Lower leg skin (tissue), 4 donors: ENCODE measurements at regions not wholly inside any gene's neighbourhood (a gene's known extent, or its start where the extent isn't known, plus 50 kb on each side); places are given as distances from the start of the nearest gene placed in this dataset.

Experiments
- DNase-seq, 2 donors: peaks; one replicate each; pipeline ENCODE4 v3.0.0-alpha.2; 2019; ENCODE audit warnings: low spot score in 2 of 2
- H3K4me3 ChIP-seq: fragments of 200-600 bp; sonication (generic); 2 replicates; pipeline ENCODE4 v1.5.1; 2017; ENCODE audit warnings: mild to moderate bottlenecking, low read depth; ENCODE audit not compliant: poor library complexity, severe bottlenecking
- POLR2A ChIP-seq, 2 donors: fragments of 450-650 bp; IDR thresholded peaks; one replicate each; pipeline ENCODE4 v1.6.1; 2016 to 2017; ENCODE audit warnings: antibody characterized with exemption in 2 of 2, mild to moderate bottlenecking in 1 of 2, moderate library complexity in 1 of 2
- WGBS, 2 donors: methylation state at CpG; one replicate each; pipeline ENCODE4 v1.1.5; 2018; 5-methylcytosine and 5-hydroxymethylcytosine counted together
- intact Hi-C: fragments of 100-400 bp; cut with DNase I; formaldehyde crosslinking; loops from one replicate; pipeline ENCODE4 v1.15.0; 2023; ENCODE audit warnings: low total_unique reads
- TF ChIP-seq, protein P1 (sequence below), 3 donors: fragments of 450-650 bp; IDR thresholded peaks; one replicate each; pipeline ENCODE4 v1.5.1; 2016; ENCODE audit warnings: antibody characterized with exemption in 3 of 3, mild to moderate bottlenecking in 3 of 3, moderate library complexity in 2 of 3

DNA sequence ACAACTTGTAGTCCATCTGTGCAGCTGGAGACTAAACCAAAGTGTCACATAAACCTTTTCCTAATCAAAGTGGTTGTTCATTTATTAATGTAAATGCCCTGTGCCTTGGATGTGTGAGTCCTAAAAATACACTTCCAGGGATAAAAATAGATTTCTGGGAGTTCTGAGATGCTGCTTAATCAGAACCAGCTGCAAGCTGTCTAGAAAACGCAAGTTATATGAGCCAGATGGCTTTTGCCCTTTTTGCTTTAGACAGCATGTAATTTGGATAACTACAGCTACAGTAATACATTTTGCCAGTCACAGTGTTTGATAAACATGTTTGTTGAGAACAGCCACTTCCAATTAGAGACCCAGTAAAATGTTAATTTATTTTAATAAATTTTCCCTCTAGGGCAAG is 185.1 kb upstream of the PRPS1L1 start:
- TF ChIP-seq, protein P1, sequence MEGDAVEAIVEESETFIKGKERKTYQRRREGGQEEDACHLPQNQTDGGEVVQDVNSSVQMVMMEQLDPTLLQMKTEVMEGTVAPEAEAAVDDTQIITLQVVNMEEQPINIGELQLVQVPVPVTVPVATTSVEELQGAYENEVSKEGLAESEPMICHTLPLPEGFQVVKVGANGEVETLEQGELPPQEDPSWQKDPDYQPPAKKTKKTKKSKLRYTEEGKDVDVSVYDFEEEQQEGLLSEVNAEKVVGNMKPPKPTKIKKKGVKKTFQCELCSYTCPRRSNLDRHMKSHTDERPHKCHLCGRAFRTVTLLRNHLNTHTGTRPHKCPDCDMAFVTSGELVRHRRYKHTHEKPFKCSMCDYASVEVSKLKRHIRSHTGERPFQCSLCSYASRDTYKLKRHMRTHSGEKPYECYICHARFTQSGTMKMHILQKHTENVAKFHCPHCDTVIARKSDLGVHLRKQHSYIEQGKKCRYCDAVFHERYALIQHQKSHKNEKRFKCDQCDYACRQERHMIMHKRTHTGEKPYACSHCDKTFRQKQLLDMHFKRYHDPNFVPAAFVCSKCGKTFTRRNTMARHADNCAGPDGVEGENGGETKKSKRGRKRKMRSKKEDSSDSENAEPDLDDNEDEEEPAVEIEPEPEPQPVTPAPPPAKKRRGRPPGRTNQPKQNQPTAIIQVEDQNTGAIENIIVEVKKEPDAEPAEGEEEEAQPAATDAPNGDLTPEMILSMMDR (IDR thresholded peaks at IDR 0.05): no peak
- TF ChIP-seq POLR2A (IDR thresholded peaks at IDR 0.05): no peak
- H3K4me3 ChIP-seq: no peak overlapping the region
- intact Hi-C loops: no loop called here
- DNase-seq: no peak
- WGBS, 2 donors: 17 to 25% methylated on average over 1 of the region's 1 CpG

DNA sequence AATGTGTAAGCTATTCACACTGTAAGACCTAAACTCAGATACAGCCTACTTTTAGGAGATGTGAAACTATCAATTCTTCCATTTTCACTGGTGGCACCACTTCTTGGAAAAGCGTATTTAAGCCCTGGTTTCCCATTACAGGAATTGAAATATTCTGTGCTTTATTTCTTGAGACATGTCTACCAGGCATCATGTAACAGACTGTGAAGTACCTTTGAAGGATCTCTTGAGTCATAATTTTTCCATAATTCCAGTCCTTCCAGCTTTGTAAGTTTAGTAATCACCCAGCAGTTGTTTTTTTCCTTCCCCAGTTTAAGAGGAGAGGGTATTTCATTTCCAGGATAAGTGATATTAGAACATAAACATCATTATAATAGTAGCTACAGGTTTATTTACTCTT is 186.0 kb upstream of the PRPS1L1 start:
- no peak for TF ChIP-seq POLR2A (IDR thresholded peaks at IDR 0.05)
- intact Hi-C loops: no loop called here
- H3K4me3 ChIP-seq: no peak overlapping the region
- no peak for DNase-seq
- 61 to 86% methylated on average over 1 of the region's 1 CpG for WGBS, 2 donors

DNA sequence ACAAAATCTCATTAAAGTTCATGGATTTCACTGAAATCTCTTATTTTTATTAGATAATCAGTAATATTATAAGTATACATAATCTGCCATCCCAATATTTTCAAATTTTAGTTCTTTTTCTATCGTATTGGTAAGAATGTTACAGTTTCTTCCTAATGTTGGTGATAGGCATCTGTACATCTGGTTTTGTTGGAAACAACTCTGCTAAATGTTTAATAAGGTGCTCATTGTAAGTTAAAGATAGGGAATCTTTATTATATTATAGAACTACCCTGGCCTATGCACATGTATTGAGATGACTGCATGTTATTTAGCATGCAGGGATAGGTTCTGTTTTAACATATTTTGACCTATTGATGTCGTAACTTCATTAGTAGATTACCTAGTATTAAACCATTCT is 188.6 kb upstream of the PRPS1L1 start:
- TF ChIP-seq, protein P1 (IDR thresholded peaks at IDR 0.05): no peak
- TF ChIP-seq POLR2A (IDR thresholded peaks at IDR 0.05): no peak
- 96 to 97% methylated on average over 2 of the region's 2 CpGs for WGBS, 2 donors
- no peak for DNase-seq
- intact Hi-C loops: no loop called here
- no peak overlapping the region for H3K4me3 ChIP-seq

DNA sequence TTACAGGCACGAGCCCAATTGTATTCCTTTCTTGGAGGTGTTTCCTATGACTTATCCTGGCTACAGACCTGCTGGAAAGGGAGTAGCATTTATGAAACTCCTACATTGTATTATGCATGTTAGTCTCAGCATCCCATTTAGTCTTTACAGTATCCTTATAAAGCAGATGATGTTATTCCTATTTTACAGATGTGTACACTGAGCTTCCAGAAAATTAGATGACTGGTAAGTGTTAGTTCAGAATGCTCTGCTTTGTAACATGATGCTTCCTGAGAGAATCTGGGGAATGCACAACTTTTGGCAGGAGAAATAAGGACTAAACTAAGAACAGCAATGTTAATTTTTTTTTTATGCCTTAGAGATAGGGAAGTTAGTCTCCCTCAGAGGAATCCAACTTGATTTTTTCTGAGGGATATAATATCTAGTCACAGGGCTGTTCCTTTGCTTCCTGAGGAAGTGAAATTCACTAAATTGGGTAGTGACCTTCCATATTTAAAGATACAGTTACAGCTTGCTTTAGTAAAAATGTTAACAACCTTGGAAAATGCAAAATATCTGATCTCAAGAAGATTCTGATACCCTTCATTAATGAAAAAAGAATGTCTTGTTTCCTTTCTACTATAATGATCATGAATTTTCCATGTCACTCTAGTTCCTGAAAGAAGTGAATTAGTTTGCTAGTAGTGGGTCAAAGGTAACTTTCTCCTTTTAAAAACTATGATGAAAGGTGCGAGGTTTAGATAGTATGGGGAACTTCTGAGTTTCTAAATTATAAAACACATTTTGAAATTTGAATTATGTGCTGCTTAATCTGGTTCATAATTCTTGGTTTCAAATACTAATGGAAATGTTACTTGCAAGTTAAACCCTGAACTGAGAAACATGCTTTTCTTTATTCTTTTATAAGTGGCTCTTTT is 194.0 kb upstream of the PRPS1L1 start:
- intact Hi-C loops: no loop called here
- 71 to 81% methylated on average over 2 of the region's 2 CpGs for WGBS, 2 donors

DNA sequence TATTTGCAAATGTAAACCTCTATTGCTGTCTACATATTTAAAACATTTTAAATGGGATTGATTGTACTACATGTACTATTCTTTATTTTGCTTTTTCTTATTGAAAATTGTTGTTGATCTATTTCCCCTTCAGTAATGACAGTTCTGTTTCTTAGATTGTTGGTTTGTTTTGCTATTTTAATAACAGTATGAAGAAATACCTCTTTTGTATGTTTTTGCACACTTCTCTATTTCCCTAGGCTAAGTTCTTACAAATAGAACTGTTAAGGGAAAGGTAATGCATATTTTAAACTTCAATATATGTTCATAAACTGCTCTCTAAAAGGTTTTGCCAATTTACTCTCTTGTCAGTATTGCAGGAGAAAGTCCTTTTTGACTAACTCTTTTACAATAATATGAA is 195.0 kb upstream of the PRPS1L1 start:
- TF ChIP-seq POLR2A (IDR thresholded peaks at IDR 0.05): no peak
- TF ChIP-seq, protein P1 (IDR thresholded peaks at IDR 0.05): no peak
- H3K4me3 ChIP-seq: no peak overlapping the region
- intact Hi-C loops: no loop called here
- no peak for DNase-seq

More for the DNA sequence above, 194.0 kb upstream of the PRPS1L1 start:
- no peak overlapping the region for H3K4me3 ChIP-seq
- no peak for DNase-seq
- TF ChIP-seq, protein P1 (IDR thresholded peaks at IDR 0.05): no peak
- no peak for TF ChIP-seq POLR2A (IDR thresholded peaks at IDR 0.05)

DNA sequence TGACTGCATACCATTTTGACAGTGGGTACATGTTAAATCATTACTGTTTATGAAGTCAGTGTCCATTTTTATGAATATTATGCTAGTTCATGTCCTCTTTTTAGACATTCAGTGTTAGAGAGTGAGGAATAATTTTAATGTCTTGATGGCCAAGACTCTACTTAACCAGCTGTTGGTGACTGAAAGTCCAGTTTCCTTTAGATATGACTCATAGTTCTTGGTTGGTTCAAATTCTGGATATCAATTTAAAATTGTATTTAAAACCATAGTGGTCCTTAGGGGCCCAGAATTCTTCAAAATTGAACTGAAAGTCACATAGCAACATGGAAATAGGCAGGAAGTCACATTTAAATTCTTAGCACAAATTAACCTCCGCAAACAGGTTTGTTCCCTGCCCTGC is 196.5 kb upstream of the PRPS1L1 start:
- intact Hi-C loops: no loop called here
- no peak for DNase-seq
- no peak for TF ChIP-seq POLR2A (IDR thresholded peaks at IDR 0.05)
- TF ChIP-seq, protein P1 (IDR thresholded peaks at IDR 0.05): no peak
- no peak overlapping the region for H3K4me3 ChIP-seq
- WGBS, 2 donors: 92 to 95% methylated on average over 1 of the region's 1 CpG
